Sigmoid colon (tissue), 4 donors: ENCODE measurements at regions not wholly inside any gene's neighbourhood (a gene's known extent, or its start where the extent isn't known, plus 50 kb on each side); places are given as distances from the start of the nearest gene placed in this dataset.

Source experiments
- CTCF ChIP-seq, 4 experiments: fragments of 450-650 bp in 3 of 4; fragments of 200-600 bp in 1 of 4; IDR thresholded peaks; one replicate each; pipeline ENCODE4 v1.5.1; 2016 to 2019; ENCODE audit warnings: antibody characterized with exemption in 4 of 4, mild to moderate bottlenecking in 3 of 4, moderate library complexity in 2 of 4
- EP300 ChIP-seq, 4 donors: sonication (generic); formaldehyde crosslinking; IDR thresholded peaks; one replicate each; pipeline ENCODE4 v1.6.1; 2017; ENCODE audit warnings: antibody characterized with exemption in 4 of 4
- POLR2A ChIP-seq, 2 donors: fragments of 450-650 bp; IDR thresholded peaks; one replicate each; pipeline ENCODE4 v1.6.1; 2016; ENCODE audit warnings: antibody characterized with exemption in 2 of 2, mild to moderate bottlenecking in 2 of 2, moderate library complexity in 2 of 2

GRCh38 chr5:163867324-163867723 is 361.9 kb downstream of the MAT2B start:
- TF ChIP-seq CTCF (IDR thresholded peaks at IDR 0.05) (no peak), POLR2A (IDR thresholded peaks at IDR 0.05) (no peak), EP300 (IDR thresholded peaks at IDR 0.05) (no peak)
